Thyroid gland (tissue), 4 donors: ENCODE measurements at regions not wholly inside any gene's neighbourhood (a gene's known extent, or its start where the extent isn't known, plus 50 kb on each side); places are given as distances from the start of the nearest gene placed in this dataset.
A peak's percentile ranks its signal among the peaks of the same experiment; 100 is the strongest.

Experiments
- POLR2A ChIP-seq, 2 donors: fragments of 450-650 bp; IDR thresholded peaks; one replicate each; pipeline ENCODE4 v1.6.1; 2017; ENCODE audit warnings: antibody characterized with exemption in 2 of 2, mild to moderate bottlenecking in 2 of 2, moderate library complexity in 1 of 2
- TF ChIP-seq, protein P1 (sequence below), 6 experiments: fragments of 200-600 bp in 3 of 6; fragments of 450-650 bp in 3 of 6; sonication (generic) in 3 of 6; IDR thresholded peaks; one replicate each; pipeline ENCODE4 v1.5.1; 2016 to 2019; ENCODE audit warnings: antibody characterized with exemption in 6 of 6, mild to moderate bottlenecking in 2 of 6, inconsistent platforms in 1 of 6, moderate library complexity in 1 of 6

DNA sequence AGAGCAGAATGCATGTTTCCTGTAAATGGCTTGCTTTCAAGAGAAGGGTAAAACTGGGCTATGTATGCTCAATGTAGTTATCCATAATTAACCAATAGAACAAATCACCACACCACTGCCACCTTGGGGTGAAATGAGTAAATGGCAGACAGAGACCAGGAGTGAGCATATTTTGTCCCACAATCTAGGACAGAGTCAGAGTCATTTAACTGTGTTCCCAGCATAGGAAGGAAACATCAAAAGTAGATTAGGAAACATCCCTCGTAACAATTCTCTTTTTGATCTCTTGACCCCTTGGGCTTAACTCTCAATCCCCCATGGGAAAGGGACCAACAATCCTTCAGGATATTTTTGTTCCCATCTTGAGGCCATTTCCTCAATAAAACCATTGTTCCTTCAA, 224.8 kb downstream of the NHLRC3 start:
- TF ChIP-seq, protein P1, sequence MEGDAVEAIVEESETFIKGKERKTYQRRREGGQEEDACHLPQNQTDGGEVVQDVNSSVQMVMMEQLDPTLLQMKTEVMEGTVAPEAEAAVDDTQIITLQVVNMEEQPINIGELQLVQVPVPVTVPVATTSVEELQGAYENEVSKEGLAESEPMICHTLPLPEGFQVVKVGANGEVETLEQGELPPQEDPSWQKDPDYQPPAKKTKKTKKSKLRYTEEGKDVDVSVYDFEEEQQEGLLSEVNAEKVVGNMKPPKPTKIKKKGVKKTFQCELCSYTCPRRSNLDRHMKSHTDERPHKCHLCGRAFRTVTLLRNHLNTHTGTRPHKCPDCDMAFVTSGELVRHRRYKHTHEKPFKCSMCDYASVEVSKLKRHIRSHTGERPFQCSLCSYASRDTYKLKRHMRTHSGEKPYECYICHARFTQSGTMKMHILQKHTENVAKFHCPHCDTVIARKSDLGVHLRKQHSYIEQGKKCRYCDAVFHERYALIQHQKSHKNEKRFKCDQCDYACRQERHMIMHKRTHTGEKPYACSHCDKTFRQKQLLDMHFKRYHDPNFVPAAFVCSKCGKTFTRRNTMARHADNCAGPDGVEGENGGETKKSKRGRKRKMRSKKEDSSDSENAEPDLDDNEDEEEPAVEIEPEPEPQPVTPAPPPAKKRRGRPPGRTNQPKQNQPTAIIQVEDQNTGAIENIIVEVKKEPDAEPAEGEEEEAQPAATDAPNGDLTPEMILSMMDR (IDR thresholded peaks at IDR 0.05): peak; percentile 15 to 62 (median 55)
- TF ChIP-seq POLR2A (IDR thresholded peaks at IDR 0.05): no peak
